Brain microvascular endothelial cell (primary cell): ENCODE measurements at regions not wholly inside any gene's neighbourhood (a gene's known extent, or its start where the extent isn't known, plus 50 kb on each side); places are given as distances from the start of the nearest gene placed in this dataset.

Source experiments
- DNase-seq: peaks from one replicate; pipeline ENCODE4 v3.0.0-alpha.2; 2020
- H3K27ac ChIP-seq: fragments of 250-450 bp; sonication (Bioruptor Pico); 2 replicates; pipeline ENCODE4 v1.5.1; 2020; ENCODE audit warnings: mild to moderate bottlenecking, moderate library complexity
- H3K27me3 ChIP-seq: fragments of 250-450 bp; sonication (Bioruptor Pico); replicated peaks from 2 replicates; pipeline ENCODE4 v1.5.1; 2020; ENCODE audit warnings: mild to moderate bottlenecking
- H3K36me3 ChIP-seq: fragments of 250-450 bp; sonication (Bioruptor Pico); replicated peaks from 2 replicates; pipeline ENCODE4 v1.5.1; 2020; ENCODE audit warnings: mild to moderate bottlenecking
- H3K4me3 ChIP-seq: 2 replicates; pipeline ENCODE4 v1.5.1; 2011; ENCODE audit warnings: low read depth, mild to moderate bottlenecking, control low read depth, low read length, moderate library complexity
- CTCF ChIP-seq: IDR thresholded peaks from 2 replicates; pipeline ENCODE4 v1.5.1; 2011; ENCODE audit warnings: low read depth, mild to moderate bottlenecking, moderate library complexity, low read length, control low read depth, inconsistent platforms; ENCODE audit errors: missing control alignments
- in situ Hi-C: cut with HindIII; loops from 2 replicates; pipeline ENCODE4 v1.10.0; 2017; ENCODE audit warnings: low sequenced_read_pairs, low pct_ligation_motif_present

GRCh38 chr14:97442363-97442762, 645.2 kb downstream of the VRK1 start:
- Histone ChIP-seq H3K36me3 (no peaks in the 10 kb centered on the region), H3K4me3 (no peak overlapping the region), H3K27ac (no peak overlapping the region), H3K27me3 (no peaks in the 10 kb centered on the region)
- DNase-seq, result no peak
- no peak for TF ChIP-seq CTCF
- in situ Hi-C loops, result no loop called here

GRCh38 chr14:97443412-97443811, 646.2 kb downstream of the VRK1 start:
- Histone ChIP-seq H3K36me3 (no peaks in the 10 kb centered on the region), H3K27me3 (no peaks in the 10 kb centered on the region), H3K27ac (no peak overlapping the region), H3K4me3 (no peak overlapping the region)
- DNase-seq, result no peak
- in situ Hi-C loops, result no loop called here
- TF ChIP-seq CTCF, result no peak

- Histone ChIP-seq H3K4me3 (no peak overlapping the region), H3K36me3 (no peaks in the 10 kb centered on the region), H3K27ac (no peak overlapping the region), H3K27me3 (no peaks in the 10 kb centered on the region)
- no peak for TF ChIP-seq CTCF
- in situ Hi-C loops, result no loop called here
- DNase-seq, result no peak
Measured at GRCh38 chr14:97444248-97444647, 647.1 kb downstream of the VRK1 start.

DNA sequence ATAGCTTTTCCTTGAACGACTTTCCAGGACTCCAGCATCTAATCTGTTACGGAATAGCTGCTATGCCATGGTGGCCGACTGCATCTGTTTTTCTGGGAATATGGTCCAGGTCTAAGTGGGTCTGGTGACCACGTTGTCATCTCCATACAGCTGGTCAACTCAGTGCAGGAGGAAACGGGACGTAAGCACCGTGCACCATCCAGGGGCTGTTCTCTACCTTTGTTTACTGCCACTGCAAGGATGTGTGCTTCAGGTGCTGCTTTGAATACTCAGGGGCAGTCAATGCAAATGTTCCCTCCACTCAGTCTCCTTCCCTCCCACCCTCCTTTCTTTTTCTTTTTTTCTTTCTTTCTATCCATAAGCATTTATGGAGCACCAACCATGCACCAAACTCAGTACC, 648.2 kb downstream of the VRK1 start:
- TF ChIP-seq CTCF, result no peak
- DNase-seq, result no peak
- H3K27ac ChIP-seq, result no peak overlapping the region
- H3K36me3 ChIP-seq, result no peaks in the 10 kb centered on the region
- H3K4me3 ChIP-seq, result no peak overlapping the region
- in situ Hi-C loops, result no loop called here
- H3K27me3 ChIP-seq, result no peaks in the 10 kb centered on the region

GRCh38 chr14:97446087-97446486, 648.9 kb downstream of the VRK1 start:
- in situ Hi-C loops, result no loop called here
- H3K4me3 ChIP-seq, result no peak overlapping the region
- no peak for TF ChIP-seq CTCF
- H3K27me3 ChIP-seq, result no peaks in the 10 kb centered on the region
- H3K27ac ChIP-seq, result no peak overlapping the region
- H3K36me3 ChIP-seq, result no peaks in the 10 kb centered on the region
- no peak for DNase-seq

DNA sequence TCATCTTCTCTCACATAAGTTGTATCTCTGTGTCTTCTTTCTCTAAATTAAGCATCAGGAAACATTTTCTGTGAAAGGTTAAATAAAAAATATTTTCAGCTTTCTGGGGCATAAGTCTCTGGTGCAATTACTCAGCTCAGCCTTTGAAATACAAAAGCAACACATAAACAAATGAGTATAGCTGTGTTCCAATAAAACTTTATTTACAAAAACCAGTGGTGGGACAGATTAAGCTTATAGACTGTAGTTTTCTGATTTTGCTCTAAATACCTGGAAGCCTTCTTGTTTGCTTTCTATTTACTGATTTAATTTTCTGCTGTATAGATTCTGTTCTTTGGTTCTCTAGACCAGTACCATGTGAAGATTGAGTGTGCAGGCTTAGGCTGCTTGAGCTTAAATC, 655.1 kb downstream of the VRK1 start:
- in situ Hi-C loops, result no loop called here
- TF ChIP-seq CTCF, result no peak

More for the DNA sequence above, 655.1 kb downstream of the VRK1 start:
- Histone ChIP-seq H3K27me3 (no peaks in the 10 kb centered on the region), H3K27ac (no peak overlapping the region), H3K36me3 (no peaks in the 10 kb centered on the region), H3K4me3 (no peak overlapping the region)
- no peak for DNase-seq
